ENCODE measurements at regions not wholly inside any gene's neighbourhood (a gene's known extent, or its start where the extent isn't known, plus 50 kb on each side); places are given as distances from the start of the nearest gene placed in this dataset.

DNA sequence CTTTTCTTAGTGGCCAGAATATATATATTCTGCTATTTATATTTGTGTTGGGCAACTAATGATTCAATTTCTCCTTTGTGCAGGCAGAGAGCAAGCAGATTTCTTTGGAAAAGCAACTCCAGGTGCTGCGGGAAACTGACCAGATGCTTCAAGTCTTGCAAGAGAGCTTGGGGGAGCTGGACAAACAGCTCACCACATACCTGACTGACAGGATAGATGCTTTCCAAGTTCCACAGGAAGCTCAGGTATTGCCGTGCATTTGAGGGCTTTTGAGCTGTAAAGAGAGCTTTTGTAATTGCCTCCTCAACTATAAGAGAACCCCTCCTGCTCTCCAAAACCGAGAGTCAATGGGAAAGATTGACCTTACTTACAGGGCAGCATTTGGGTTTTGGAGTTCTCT, 203.5 kb downstream of the UTRN start:
- TF ChIP-seq POLR2A (IDR thresholded peaks at IDR 0.05; ENCODE audit: low read length), result no peak
- no peak for TF ChIP-seq GATA1 (IDR thresholded peaks at IDR 0.05; ENCODE audit: low read depth, low read length)
